HepG2 (cell line): ENCODE measurements at regions not wholly inside any gene's neighbourhood (a gene's known extent, or its start where the extent isn't known, plus 50 kb on each side); places are given as distances from the start of the nearest gene placed in this dataset.

Source experiments
- ATAC-seq: fragments of 200-7000 bp; cut with Tn5 transposase; 3 replicates; pipeline ENCODE4 v1.9.1; 2020; ENCODE audit warnings: mild to moderate bottlenecking, moderate library complexity
- BruUV-seq: library from RNA; stranded (reverse); fragments of 400-500 nt; replicated peaks from 2 replicates; lab custom pipeline; 2021; lab: Mats Ljungman, UMichigan
- CTCF ChIA-PET: fragments of 300-600 bp; formaldehyde crosslinking; extraction: SDS; loops from one replicate; lab custom pipeline; 2021; ENCODE audit warnings: low total read pairs, inconsistent platforms, low intra/inter-chr PET ratio; lab: Yijun Ruan, JAX
- POLR2A ChIA-PET: fragments of 350-600 bp; sonication (Branson Sonifier 250); formaldehyde crosslinking; loops from one replicate; lab custom pipeline; 2020; ENCODE audit warnings: antibody characterized with exemption, inconsistent platforms; lab: Yijun Ruan, JAX
- DNase-seq: peaks from one replicate; pipeline ENCODE4 v3.0.0-alpha.2; 2015; ENCODE audit warnings: low spot score
- FAIRE-seq: peaks from 3 replicates; lab custom pipeline; 2011; peaks lifted over from hg19 to GRCh38; lab: Jason Lieb, UNC
- H2AFZ ChIP-seq: one replicate; pipeline ENCODE4 v1.6.1; 2011; ENCODE audit warnings: low read length, inconsistent platforms
- H3K27ac ChIP-seq: fragments of 300-600 bp; 3 replicates; pipeline ENCODE4 v1.8.0; 2011; ENCODE audit warnings: mixed run types, mild to moderate bottlenecking, mixed read lengths, low read length, inconsistent platforms; ENCODE audit not compliant: insufficient read depth; ENCODE audit errors: extremely low read length
- H3K27me3 ChIP-seq, 2 experiments: fragments of 200-600 bp in 1 of 2; 2 replicates in 1 of 2; 3 replicates in 1 of 2; pipeline versions ENCODE4 v1.6.0 to v1.8.0; 2011; ENCODE audit warnings: low read length in 2 of 2, mild to moderate bottlenecking in 2 of 2, moderate library complexity in 2 of 2, inconsistent platforms in 1 of 2; ENCODE audit not compliant: insufficient read depth in 2 of 2, control insufficient read depth in 1 of 2
- H3K36me3 ChIP-seq, 2 experiments: fragments of 200-600 bp in 1 of 2; replicated peaks in 1 of 2; 2 replicates in 1 of 2; 3 replicates in 1 of 2; pipeline versions ENCODE4 v1.5.1 to v1.8.0; 2011; ENCODE audit warnings: low read length in 2 of 2, inconsistent platforms in 1 of 2; ENCODE audit not compliant: insufficient read depth in 2 of 2, control insufficient read depth in 1 of 2
- H3K4me1 ChIP-seq: 2 replicates; pipeline ENCODE4 v1.5.1; 2012; ENCODE audit warnings: low read length, inconsistent platforms; ENCODE audit not compliant: insufficient read depth
- H3K4me2 ChIP-seq: 2 replicates; pipeline ENCODE4 v1.6.0; 2011; ENCODE audit warnings: low read depth, low read length, inconsistent platforms
- H3K4me3 ChIP-seq, 3 experiments: fragments of 200-600 bp in 1 of 3; sonication (generic), shearing (Covaris generic) in 1 of 3; replicated peaks in 1 of 3; 2 replicates each; pipeline ENCODE4 v1.5.1; 2011 to 2016; ENCODE audit warnings: low read length in 3 of 3, inconsistent platforms in 2 of 3, low read depth in 2 of 3, mild to moderate bottlenecking in 2 of 3, control low read depth in 1 of 3, mixed read lengths in 1 of 3; ENCODE audit not compliant: insufficient read depth in 1 of 3
- H3K79me2 ChIP-seq: one replicate; pipeline ENCODE4 v1.6.1; 2011; ENCODE audit warnings: low read length, inconsistent platforms; ENCODE audit not compliant: insufficient read depth
- H3K9ac ChIP-seq: 2 replicates; pipeline ENCODE4 v1.6.0; 2011; ENCODE audit warnings: mild to moderate bottlenecking, low read depth, low read length, inconsistent platforms; ENCODE audit not compliant: insufficient read depth
- H3K9me3 ChIP-seq: 2 replicates; pipeline ENCODE4 v1.5.1; 2012; ENCODE audit warnings: mild to moderate bottlenecking, low read length
- H4K20me1 ChIP-seq: 2 replicates; pipeline ENCODE4 v1.6.0; 2011; ENCODE audit warnings: inconsistent platforms, mild to moderate bottlenecking, low read length, moderate library complexity; ENCODE audit not compliant: insufficient read depth
- ATF3 ChIP-seq: sonication (generic); formaldehyde crosslinking; IDR thresholded peaks from 2 replicates; pipeline ENCODE4 v1.4.0; 2020; ENCODE audit warnings: missing genetic modification reagents
- FOXC1 ChIP-seq: sonication (generic); formaldehyde crosslinking; IDR thresholded peaks from 2 replicates; pipeline ENCODE4 v1.8.0; 2022; ENCODE audit warnings: mild to moderate bottlenecking, missing genetic modification reagents, borderline replicate concordance
- KAT2B ChIP-seq: fragments of 150-350 bp; IDR thresholded peaks from 2 replicates; pipeline ENCODE4 v1.6.1; 2014; ENCODE audit warnings: low read depth, low read length, borderline replicate concordance
- MAFG ChIP-seq: sonication (generic); formaldehyde crosslinking; IDR thresholded peaks from 2 replicates; pipeline ENCODE4 v1.5.1; 2020; ENCODE audit warnings: mild to moderate bottlenecking, missing genetic modification reagents
- RFX1 ChIP-seq: fragments of 450-650 bp; IDR thresholded peaks from 2 replicates; pipeline ENCODE4 v1.6.1; 2017
- TBL1XR1 ChIP-seq: fragments of 150-350 bp; IDR thresholded peaks from 2 replicates; pipeline ENCODE4 v1.6.1; 2014; ENCODE audit warnings: borderline replicate concordance, low read length; ENCODE audit not compliant: partially characterized antibody
- ZHX2 ChIP-seq, 2 experiments: sonication (generic) in 1 of 2; formaldehyde crosslinking in 1 of 2; IDR thresholded peaks; 2 replicates each; pipeline versions ENCODE4 v1.6.1 to v1.9.0; 2014 to 2022; ENCODE audit warnings: antibody characterized with exemption in 1 of 2, borderline replicate concordance in 1 of 2, inconsistent platforms in 1 of 2, low read depth in 1 of 2, missing genetic modification reagents in 1 of 2
- ZNF232 ChIP-seq: sonication (generic); formaldehyde crosslinking; IDR thresholded peaks from 2 replicates; pipeline ENCODE4 v1.4.0; 2020; ENCODE audit warnings: missing genetic modification reagents, borderline replicate concordance
- ZNF274 ChIP-seq: sonication (generic); formaldehyde crosslinking; IDR thresholded peaks from 2 replicates; pipeline ENCODE4 v1.5.1; 2020; ENCODE audit warnings: mild to moderate bottlenecking, missing genetic modification reagents
- ZNF280B ChIP-seq: sonication (generic); formaldehyde crosslinking; IDR thresholded peaks from 2 replicates; pipeline ENCODE4 v1.5.0; 2020; ENCODE audit warnings: missing genetic modification reagents, mild to moderate bottlenecking, borderline replicate concordance
- ZNF558 ChIP-seq: sonication (generic); formaldehyde crosslinking; IDR thresholded peaks from 2 replicates; pipeline ENCODE4 v1.9.0; 2022; ENCODE audit warnings: mild to moderate bottlenecking, missing genetic modification reagents, borderline replicate concordance
- ZNF570 ChIP-seq: sonication (generic); formaldehyde crosslinking; IDR thresholded peaks from 2 replicates; pipeline ENCODE4 v1.4.0; 2020; ENCODE audit warnings: mild to moderate bottlenecking, missing genetic modification reagents, borderline replicate concordance
- ZSCAN30 ChIP-seq: sonication (generic); formaldehyde crosslinking; IDR thresholded peaks from 2 replicates; pipeline ENCODE4 v1.5.0; 2020; ENCODE audit warnings: mild to moderate bottlenecking, missing genetic modification reagents
- WGBS: methylation state at CpG from one replicate; pipeline ENCODE4 v1.1.6; 2017; ENCODE audit warnings: low lambda C conversion rate; 5-methylcytosine and 5-hydroxymethylcytosine counted together
- in situ Hi-C: cut with HindIII; loops from 2 replicates; pipeline ENCODE4 v1.10.0; 2017; ENCODE audit warnings: low pct_unique_long_range_greater_than_20kb; ENCODE audit not compliant: extremely low pct_ligation_motif_present
- intact Hi-C: fragments of 100-400 bp; cut with micrococcal nuclease; formaldehyde crosslinking; loops from one replicate; pipeline ENCODE4 v1.10.0; 2022; ENCODE audit not compliant: unreplicated experiment

GRCh38 chr6:1222728-1223595 is 88.9 kb upstream of the FOXQ1 start:
- no peak for ATAC-seq
- WGBS: 97% methylated on average over 13 of the region's 13 CpGs
- H3K27me3 ChIP-seq: no peaks in the 10 kb centered on the region; a peak in 1 of 5 replicates
- intact Hi-C loops (no loop called here), in situ Hi-C loops (no loop called here)
- FAIRE-seq: no peak
- H3K27ac ChIP-seq: no peak overlapping the region
- H4K20me1 ChIP-seq: no peaks in the 10 kb centered on the region
- ChIA-PET CTCF (interaction anchor here (0.5 kb wide), 1 partner anchor 420 kb away, joined by 3 read pairs; no protein-coding TSS in a partner anchor), POLR2A (interaction anchor here (10.5 kb wide), 1 partner anchor 90 kb away, joined by 354 read pairs; the partner anchor contains the start of gene FOXQ1)
- H3K9me3 ChIP-seq: no peaks in the 10 kb centered on the region
- no peak overlapping the region for H2AFZ ChIP-seq
- H3K79me2 ChIP-seq: peaks cover 47% of the 10 kb centered on the region
- peaks cover 59% of the 10 kb centered on the region for H3K4me1 ChIP-seq
- no peak for DNase-seq
- no TSS peak for BruUV-seq
- peaks cover 5 to 11% of the 10 kb centered on the region in 2 experiments; a peak in 3 of 5 replicates for H3K36me3 ChIP-seq
- H3K4me2 ChIP-seq: no peak overlapping the region
- no peak overlapping the region for H3K9ac ChIP-seq
- no peak overlapping the region for H3K4me3 ChIP-seq
- TF ChIP-seq ZNF274 (no peak), ZNF558 (CRISPR knock-in tag) (no peak), RFX1 (no peak), ZHX2 (IDR thresholded peaks at IDR 0.05; ENCODE audit: low read depth) (no peak), ZHX2 (CRISPR knock-in tag; IDR thresholded peaks at IDR 0.05; ENCODE audit: borderline replicate concordance) (no peak), ATF3 (no peak), KAT2B (no peak), ZNF570 (no peak), ZNF280B (CRISPR knock-in tag) (no peak), TBL1XR1 (no peak), MAFG (CRISPR knock-in tag) (no peak), FOXC1 (CRISPR knock-in tag) (0 out of 2 replicates have a peak, but pooled peaks have one; percentile 35), ZNF232 (no peak), ZSCAN30 (no peak)
